ENCODE measurements at regions not wholly inside any gene's neighbourhood (a gene's known extent, or its start where the extent isn't known, plus 50 kb on each side); places are given as distances from the start of the nearest gene placed in this dataset.
A peak's percentile ranks its signal among the peaks of the same experiment; 100 is the strongest.
"Not testable (repeated sequence)": the region's sequence is repeated elsewhere in the genome, so short reads cannot be mapped to it uniquely, and the experiment has no call there.

GRCh38 chr2:87184260-87184659 lies 162.6 kb upstream of the PLGLB1 start:
- not testable (repeated sequence) for H3K4me3 Mint-ChIP-seq; H3K9me3 Mint-ChIP-seq; H3K36me3 Mint-ChIP-seq (ENCODE audit: low read depth); H3K27ac Mint-ChIP-seq; H3K4me1 Mint-ChIP-seq (ENCODE audit: low read depth); H3K27me3 Mint-ChIP-seq

- not testable (repeated sequence) for H3K27me3 Mint-ChIP-seq; H3K9me3 Mint-ChIP-seq; H3K4me1 Mint-ChIP-seq (ENCODE audit: low read depth); H3K36me3 Mint-ChIP-seq (ENCODE audit: low read depth); H3K27ac Mint-ChIP-seq; H3K4me3 Mint-ChIP-seq
Observed at GRCh38 chr2:87189214-87189613, 167.6 kb upstream of the PLGLB1 start.

- H3K9me3 Mint-ChIP-seq; H3K27ac Mint-ChIP-seq; H3K4me1 Mint-ChIP-seq (ENCODE audit: low read depth); H3K36me3 Mint-ChIP-seq (ENCODE audit: low read depth); H3K4me3 Mint-ChIP-seq; H3K27me3 Mint-ChIP-seq: not testable (repeated sequence)
Observed at GRCh38 chr2:87193336-87193735, 171.7 kb upstream of the PLGLB1 start.

DNA sequence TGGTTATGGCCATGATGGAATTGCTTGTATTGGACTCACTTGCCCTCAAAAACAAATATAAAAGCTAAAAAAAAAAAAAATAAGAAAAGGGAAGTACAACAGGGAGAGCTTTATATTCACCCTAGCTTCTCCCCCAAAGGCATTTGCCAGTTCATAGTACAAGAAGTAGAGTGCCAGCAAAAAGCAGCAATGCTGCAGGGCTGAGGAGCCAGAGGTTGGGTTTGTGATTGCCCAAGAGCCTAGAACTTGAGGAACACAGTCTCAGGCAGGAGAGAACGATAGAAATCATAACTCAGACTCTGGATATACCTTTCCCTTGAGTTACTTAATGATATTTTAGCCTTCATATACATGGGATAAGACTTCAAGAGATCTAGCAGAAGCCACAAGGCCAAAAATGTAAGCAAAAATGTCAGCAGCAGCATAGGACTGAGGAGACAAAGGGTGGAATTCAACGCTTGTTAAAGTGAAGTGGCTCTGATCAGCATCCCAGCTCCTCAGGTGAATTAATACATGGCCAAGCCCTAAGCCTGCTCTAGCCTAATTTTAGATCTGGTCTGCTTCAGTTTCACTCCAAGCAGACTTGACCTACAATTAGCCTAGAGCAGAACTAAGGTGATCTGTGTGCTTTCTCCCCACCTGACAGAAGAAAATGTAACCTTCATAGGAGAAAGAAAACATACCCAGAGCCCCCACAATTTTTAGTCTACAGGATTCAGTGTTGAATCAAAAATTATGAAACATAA lies 172.8 kb upstream of the PLGLB1 start:
- H3K9me3 Mint-ChIP-seq; H3K4me1 Mint-ChIP-seq (ENCODE audit: low read depth); H3K4me3 Mint-ChIP-seq; H3K27ac Mint-ChIP-seq; H3K27me3 Mint-ChIP-seq; H3K36me3 Mint-ChIP-seq (ENCODE audit: low read depth): not testable (repeated sequence)

GRCh38 chr2:87196720-87197388 lies 175.2 kb upstream of the PLGLB1 start:
- H3K36me3 Mint-ChIP-seq (ENCODE audit: low read depth); H3K9me3 Mint-ChIP-seq; H3K4me3 Mint-ChIP-seq; H3K27me3 Mint-ChIP-seq; H3K4me1 Mint-ChIP-seq (ENCODE audit: low read depth); H3K27ac Mint-ChIP-seq: not testable (repeated sequence)

DNA sequence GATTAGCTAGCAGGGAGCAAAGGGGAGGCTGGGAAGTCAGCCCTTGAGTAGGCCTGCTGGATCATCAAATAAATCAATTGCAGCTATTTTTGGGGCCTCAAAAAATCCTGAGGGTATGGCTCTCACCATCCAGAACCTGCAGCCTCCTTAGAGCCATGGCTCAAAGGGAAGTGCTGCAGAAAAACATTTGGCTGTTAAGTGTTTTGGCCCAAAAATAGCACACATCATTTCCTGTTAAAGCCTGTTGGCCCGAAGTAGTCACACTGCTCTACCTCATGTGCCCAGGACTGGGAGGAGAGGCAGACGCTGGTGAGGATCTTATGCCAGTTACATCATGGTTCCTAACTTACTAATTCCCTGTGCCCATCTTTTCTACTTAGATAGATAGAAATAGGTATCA lies 176.8 kb upstream of the PLGLB1 start:
- not testable (repeated sequence) for H3K4me1 Mint-ChIP-seq (ENCODE audit: low read depth); H3K9me3 Mint-ChIP-seq; H3K27ac Mint-ChIP-seq; H3K27me3 Mint-ChIP-seq; H3K4me3 Mint-ChIP-seq; H3K36me3 Mint-ChIP-seq (ENCODE audit: low read depth)

- H3K4me3 Mint-ChIP-seq; H3K9me3 Mint-ChIP-seq; H3K27ac Mint-ChIP-seq; H3K36me3 Mint-ChIP-seq (ENCODE audit: low read depth); H3K4me1 Mint-ChIP-seq (ENCODE audit: low read depth); H3K27me3 Mint-ChIP-seq: not testable (repeated sequence)
Observed at GRCh38 chr2:87199228-87199627, 177.6 kb upstream of the PLGLB1 start.

- not testable (repeated sequence) for H3K4me3 Mint-ChIP-seq; H3K27ac Mint-ChIP-seq; H3K4me1 Mint-ChIP-seq (ENCODE audit: low read depth); H3K9me3 Mint-ChIP-seq; H3K36me3 Mint-ChIP-seq (ENCODE audit: low read depth); H3K27me3 Mint-ChIP-seq
Observed at GRCh38 chr2:87204569-87205147, 183.0 kb upstream of the PLGLB1 start.

DNA sequence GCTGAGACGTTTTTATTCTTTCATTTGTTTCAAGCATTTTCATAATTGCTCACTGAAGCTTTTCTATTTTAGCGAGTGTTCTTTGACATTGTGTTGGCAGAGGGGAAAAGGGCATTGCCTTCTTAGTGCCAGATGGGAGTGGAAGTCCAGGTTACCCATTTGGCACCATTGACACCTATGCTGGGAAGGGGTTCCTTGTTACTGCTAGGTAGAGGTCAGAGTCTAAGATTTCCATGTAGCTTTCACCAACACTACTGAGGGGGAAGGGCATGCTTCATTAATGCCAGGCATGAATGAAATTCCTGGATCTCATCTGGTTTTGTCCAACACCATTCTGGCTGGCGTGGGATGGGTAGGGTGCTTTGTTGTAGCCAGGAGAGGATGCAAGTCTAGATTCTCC lies 191.3 kb upstream of the PLGLB1 start:
- not testable (repeated sequence) for H3K4me3 Mint-ChIP-seq; H3K9me3 Mint-ChIP-seq; H3K27ac Mint-ChIP-seq; H3K4me1 Mint-ChIP-seq (ENCODE audit: low read depth); H3K27me3 Mint-ChIP-seq; H3K36me3 Mint-ChIP-seq (ENCODE audit: low read depth)

- peaks cover 12% of the 10 kb centered on the region for H3K27me3 Mint-ChIP-seq
- H3K9me3 Mint-ChIP-seq; H3K4me1 Mint-ChIP-seq (ENCODE audit: low read depth); H3K27ac Mint-ChIP-seq; H3K4me3 Mint-ChIP-seq; H3K36me3 Mint-ChIP-seq (ENCODE audit: low read depth): not testable (repeated sequence)
Observed at GRCh38 chr2:87217005-87217404, 195.4 kb upstream of the PLGLB1 start.

DNA sequence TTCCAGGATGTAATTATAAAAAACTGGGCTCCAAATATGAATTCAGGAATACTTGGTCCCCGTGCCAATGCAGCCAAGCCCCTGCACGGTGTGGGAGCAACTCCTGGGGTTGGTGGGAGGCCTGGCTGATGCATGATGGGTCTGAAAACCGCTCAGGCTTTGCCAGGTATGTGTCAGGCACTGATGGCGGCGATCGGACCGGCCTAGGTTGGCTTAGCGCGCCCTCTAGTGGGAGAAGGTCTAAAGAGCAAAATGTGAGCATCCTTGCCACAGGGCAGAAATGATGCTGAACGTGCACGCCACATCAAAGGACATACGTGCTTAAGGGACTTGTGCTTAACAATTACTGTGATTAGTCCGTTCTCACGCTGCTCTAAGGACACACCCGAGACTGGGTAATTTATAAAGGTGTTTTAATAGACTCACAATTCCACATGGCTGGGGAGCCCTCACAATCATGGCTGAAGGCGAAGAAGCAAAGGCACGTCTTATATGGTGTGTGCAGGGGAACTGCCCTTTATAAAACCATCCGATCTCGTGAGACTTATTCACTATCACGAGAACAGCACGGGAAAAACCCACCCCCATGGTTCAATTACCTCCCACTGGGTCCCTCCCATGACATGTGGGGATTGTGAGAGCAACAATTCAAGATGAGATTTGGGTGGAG lies 196.2 kb upstream of the PLGLB1 start:
- H3K9me3 Mint-ChIP-seq; H3K4me3 Mint-ChIP-seq; H3K4me1 Mint-ChIP-seq (ENCODE audit: low read depth); H3K36me3 Mint-ChIP-seq (ENCODE audit: low read depth): not testable (repeated sequence)
- peaks cover 12% of the 10 kb centered on the region for H3K27me3 Mint-ChIP-seq
- H3K27ac Mint-ChIP-seq: peak overlapping the region; percentile 58

GRCh38 chr2:87220651-87221050 lies 199.0 kb upstream of the PLGLB1 start:
- not testable (repeated sequence) for H3K36me3 Mint-ChIP-seq (ENCODE audit: low read depth); H3K9me3 Mint-ChIP-seq; H3K4me3 Mint-ChIP-seq; H3K4me1 Mint-ChIP-seq (ENCODE audit: low read depth); H3K27ac Mint-ChIP-seq
- H3K27me3 Mint-ChIP-seq: peaks cover 12% of the 10 kb centered on the region

GRCh38 chr2:87222131-87222530 lies 200.5 kb upstream of the PLGLB1 start:
- H3K27me3 Mint-ChIP-seq: peaks cover 12% of the 10 kb centered on the region
- not testable (repeated sequence) for H3K27ac Mint-ChIP-seq; H3K4me3 Mint-ChIP-seq; H3K36me3 Mint-ChIP-seq (ENCODE audit: low read depth); H3K4me1 Mint-ChIP-seq (ENCODE audit: low read depth); H3K9me3 Mint-ChIP-seq

- not testable (repeated sequence) for H3K9me3 Mint-ChIP-seq, H3K27me3 Mint-ChIP-seq
Observed at GRCh38 chr2:87223873-87224272, 202.2 kb upstream of the PLGLB1 start.

DNA sequence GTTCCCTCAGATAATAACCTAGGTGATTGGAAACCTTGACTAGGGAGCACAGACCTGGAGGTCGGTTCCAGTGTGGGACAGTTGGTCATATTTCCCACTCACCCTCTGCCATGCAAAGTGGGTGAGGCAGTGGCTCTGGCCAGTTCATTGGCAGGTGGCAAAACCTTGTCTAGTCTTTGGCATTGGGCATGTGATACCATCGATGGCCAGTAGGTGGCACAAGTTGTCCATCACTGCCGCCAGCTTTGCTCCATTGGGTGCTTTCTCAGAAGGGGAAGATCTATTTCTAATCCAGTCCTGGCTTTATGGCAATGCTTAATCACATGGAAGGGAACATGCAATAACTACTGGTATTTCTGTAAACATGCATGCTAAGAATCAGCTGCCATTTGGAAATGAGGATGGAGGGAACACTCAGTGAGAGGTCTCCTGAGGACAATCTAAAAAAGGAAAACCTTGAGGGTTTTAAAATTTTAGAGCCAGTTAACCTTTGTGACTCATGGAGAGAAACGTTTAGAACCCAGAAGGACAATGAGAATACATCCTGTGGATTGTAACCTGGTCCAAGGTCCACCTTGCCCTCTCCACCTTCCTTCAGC lies 207.5 kb upstream of the PLGLB1 start:
- not testable (repeated sequence) for H3K9me3 Mint-ChIP-seq; H3K4me1 Mint-ChIP-seq (ENCODE audit: low read depth); H3K36me3 Mint-ChIP-seq (ENCODE audit: low read depth); H3K27me3 Mint-ChIP-seq; H3K4me3 Mint-ChIP-seq; H3K27ac Mint-ChIP-seq

More at GRCh38 chr2:87223873-87224272, 202.2 kb upstream of the PLGLB1 start:
- not testable (repeated sequence) for H3K4me1 Mint-ChIP-seq (ENCODE audit: low read depth); H3K4me3 Mint-ChIP-seq; H3K36me3 Mint-ChIP-seq (ENCODE audit: low read depth); H3K27ac Mint-ChIP-seq
